ENCODE measurements at regions not wholly inside any gene's neighbourhood (a gene's known extent, or its start where the extent isn't known, plus 50 kb on each side); places are given as distances from the start of the nearest gene placed in this dataset.

DNA sequence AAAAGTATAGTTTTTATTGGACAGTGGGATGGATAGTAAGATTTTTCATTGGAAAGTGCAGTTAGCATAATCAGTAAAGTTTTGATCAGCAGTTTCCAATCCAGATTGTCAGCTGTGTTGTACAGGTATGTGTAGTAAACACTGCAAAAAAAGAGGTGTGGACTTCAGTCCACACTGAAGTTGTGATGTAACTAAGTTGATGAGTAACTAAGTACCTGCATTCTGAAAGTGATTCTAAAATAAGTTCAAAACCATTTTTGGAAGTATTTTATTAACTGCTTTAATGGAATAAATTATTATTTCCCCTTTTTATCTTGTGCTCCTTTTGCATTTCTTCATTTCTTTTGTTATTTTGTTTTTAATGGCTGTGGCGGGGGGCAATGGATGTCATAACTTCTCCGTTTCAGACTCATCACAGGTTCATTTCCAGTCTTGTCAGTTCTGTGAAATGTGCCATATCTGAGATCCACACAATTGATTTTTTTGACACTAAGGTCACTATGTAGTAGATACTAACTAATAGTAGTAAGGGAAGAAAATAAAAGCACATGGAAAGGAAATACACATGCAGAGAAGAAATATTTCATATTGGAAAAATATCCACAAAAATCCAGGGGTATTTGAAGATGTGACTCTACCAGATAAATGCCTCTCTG is 247.5 kb downstream of the GABRG1 start (continued):
- TF ChIP-seq ZNF33A (CRISPR knock-in tag; IDR thresholded peaks at IDR 0.05; ENCODE audit: borderline replicate concordance): no peak

DNA sequence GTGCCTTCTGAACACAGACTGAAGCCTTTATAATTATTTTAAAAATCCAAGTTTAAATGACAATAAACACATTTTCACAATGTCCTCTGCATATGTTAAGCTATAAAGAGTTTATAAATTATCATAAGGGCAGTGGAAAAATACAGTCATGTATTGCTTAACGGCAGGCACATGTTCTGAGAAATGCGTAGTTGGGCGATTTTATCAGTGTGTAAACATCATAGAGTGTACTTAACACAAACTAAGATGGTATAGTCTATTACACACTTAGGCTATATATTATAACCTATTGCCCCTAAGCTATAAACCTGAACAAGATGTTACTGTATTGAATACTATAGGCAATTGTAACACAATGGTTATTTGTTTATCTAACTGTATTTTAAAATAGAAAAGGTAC is 254.7 kb downstream of the GABRG1 start:
- Histone ChIP-seq H3K27ac (ENCODE audit: extremely low read length, insufficient read depth, low read length) (no peak overlapping the region), H3K4me2 (ENCODE audit: low read depth, low read length) (no peak overlapping the region), H4K20me1 (ENCODE audit: insufficient read depth, low read length) (no peaks in the 10 kb centered on the region), H3K9me3 (ENCODE audit: low read length) (no peaks in the 10 kb centered on the region), H3K36me3 (replicated peaks in 1 of 2; ENCODE audit: control insufficient read depth in 1 of 2, insufficient read depth in 2 of 2, low read length in 2 of 2) (no peaks in the 10 kb centered on the region), H2AFZ (ENCODE audit: low read length) (no peak overlapping the region), H3K4me1 (ENCODE audit: insufficient read depth, low read length) (no peaks in the 10 kb centered on the region), H3K27me3 (ENCODE audit: control insufficient read depth in 1 of 2, insufficient read depth in 2 of 2, low read length in 2 of 2) (no peaks in the 10 kb centered on the region; a peak in 1 of 5 replicates), H3K4me3 (replicated peaks in 1 of 3; ENCODE audit: insufficient read depth in 1 of 3, low read depth in 2 of 3, low read length in 3 of 3) (no peak overlapping the region), H3K9ac (ENCODE audit: insufficient read depth, low read depth, low read length) (no peak overlapping the region), H3K79me2 (ENCODE audit: insufficient read depth, low read length) (no peaks in the 10 kb centered on the region)
- whole genome bisulfite sequencing (ENCODE audit: low lambda C conversion rate): 0% methylated on average over 3 of the region's 3 CpGs
- no TSS peak for BruUV-seq (replicated peaks)
- ATAC-seq: no peak
- ChIA-PET POLR2A (no interaction called here), CTCF (ENCODE audit: low intra/inter-chr PET ratio, low total read pairs) (no interaction called here)
- intact Hi-C loops (cut with micrococcal nuclease; ENCODE audit: unreplicated experiment) (no loop called here), in situ Hi-C loops (cut with HindIII; ENCODE audit: extremely low pct_ligation_motif_present, low pct_unique_long_range_greater_than_20kb) (no loop called here)
- TF ChIP-seq ZNF589 (CRISPR knock-in tag; conservative IDR thresholded peaks at IDR 0.05) (no peak), STAT5B (CRISPR knock-in tag; IDR thresholded peaks at IDR 0.05) (no peak), ZNF761 (CRISPR knock-in tag; conservative IDR thresholded peaks at IDR 0.05) (no peak), JUND (CRISPR knock-in tag; IDR thresholded peaks at IDR 0.05) (no peak), HOXD1 (CRISPR knock-in tag; IDR thresholded peaks at IDR 0.05) (no peak), NBN (conservative IDR thresholded peaks at IDR 0.05) (no peak), ZNF10 (CRISPR knock-in tag; IDR thresholded peaks at IDR 0.05; ENCODE audit: borderline replicate concordance, low read depth) (no peak), SUZ12 (IDR thresholded peaks at IDR 0.05; ENCODE audit: low read depth, low read length) (no peak), TGIF2 (CRISPR knock-in tag; IDR thresholded peaks at IDR 0.05) (no peak), YEATS4 (CRISPR knock-in tag; IDR thresholded peaks at IDR 0.05; ENCODE audit: borderline replicate concordance) (no peak), MAFK (conservative IDR thresholded peaks at IDR 0.05 in 1 of 2, IDR thresholded peaks at IDR 0.05 in 1 of 2; ENCODE audit: low read length in 2 of 2) (no peak), ZNF550 (CRISPR knock-in tag; IDR thresholded peaks at IDR 0.05; ENCODE audit: borderline replicate concordance) (no peak), MTA3 (CRISPR knock-in tag; IDR thresholded peaks at IDR 0.05) (no peak)
- TF ChIP-seq, protein P1, sequence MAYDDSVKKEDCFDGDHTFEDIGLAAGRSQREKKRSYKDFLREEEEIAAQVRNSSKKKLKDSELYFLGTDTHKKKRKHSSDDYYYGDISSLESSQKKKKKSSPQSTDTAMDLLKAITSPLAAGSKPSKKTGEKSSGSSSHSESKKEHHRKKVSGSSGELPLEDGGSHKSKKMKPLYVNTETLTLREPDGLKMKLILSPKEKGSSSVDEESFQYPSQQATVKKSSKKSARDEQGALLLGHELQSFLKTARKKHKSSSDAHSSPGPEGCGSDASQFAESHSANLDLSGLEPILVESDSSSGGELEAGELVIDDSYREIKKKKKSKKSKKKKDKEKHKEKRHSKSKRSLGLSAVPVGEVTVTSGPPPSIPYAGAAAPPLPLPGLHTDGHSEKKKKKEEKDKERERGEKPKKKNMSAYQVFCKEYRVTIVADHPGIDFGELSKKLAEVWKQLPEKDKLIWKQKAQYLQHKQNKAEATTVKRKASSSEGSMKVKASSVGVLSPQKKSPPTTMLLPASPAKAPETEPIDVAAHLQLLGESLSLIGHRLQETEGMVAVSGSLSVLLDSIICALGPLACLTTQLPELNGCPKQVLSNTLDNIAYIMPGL (CRISPR knock-in tag; IDR thresholded peaks at IDR 0.05; ENCODE audit: borderline replicate concordance in 1 of 2, low read depth in 1 of 2): no peak
- TF ChIP-seq, protein P2, sequence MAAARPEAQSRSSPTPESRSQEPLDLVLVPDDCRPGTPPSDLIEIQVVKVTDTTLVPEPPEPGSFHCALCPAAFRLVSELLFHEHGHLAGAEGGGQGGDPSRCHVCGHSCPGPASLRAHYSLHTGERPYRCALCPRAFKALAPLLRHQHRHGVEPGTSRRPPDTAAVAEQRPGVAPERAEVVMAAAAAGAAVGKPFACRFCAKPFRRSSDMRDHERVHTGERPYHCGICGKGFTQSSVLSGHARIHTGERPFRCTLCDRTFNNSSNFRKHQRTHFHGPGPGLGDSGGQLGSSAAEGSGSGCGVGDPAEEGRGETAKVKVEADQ (CRISPR knock-in tag; IDR thresholded peaks at IDR 0.05; ENCODE audit: borderline replicate concordance): no peak
- no peak for DNase-seq (ENCODE audit: low spot score)
- no peak for FAIRE-seq

Data from HepG2 (cell line).